GM12873 (cell line): ENCODE measurements at regions not wholly inside any gene's neighbourhood (a gene's known extent, or its start where the extent isn't known, plus 50 kb on each side); places are given as distances from the start of the nearest gene placed in this dataset.

Experiments used
- CTCF ChIP-seq: IDR thresholded peaks from 2 replicates; pipeline ENCODE4 v1.5.1; 2012; ENCODE audit warnings: low read depth, mild to moderate bottlenecking, moderate library complexity, low read length, control low read depth; ENCODE audit not compliant: insufficient read depth; ENCODE audit errors: missing control alignments

GRCh38 chr20:7432612-7433011 is 507.6 kb downstream of the HAO1 start:
- no peak for TF ChIP-seq CTCF

GRCh38 chr20:7437311-7437710 is 502.9 kb downstream of the HAO1 start:
- TF ChIP-seq CTCF, result no peak

GRCh38 chr20:7449269-7449668 is 491.0 kb downstream of the HAO1 start:
- TF ChIP-seq CTCF, result no peak

- no peak for TF ChIP-seq CTCF
These were observed 487.4 kb downstream of the HAO1 start for GRCh38 chr20:7452890-7453289.

- no peak for TF ChIP-seq CTCF
These were observed 486.2 kb downstream of the HAO1 start for GRCh38 chr20:7454047-7454446.

- TF ChIP-seq CTCF, result no peak
These were observed 481.8 kb downstream of the HAO1 start for GRCh38 chr20:7458459-7458858.

GRCh38 chr20:7459083-7459482 is 481.2 kb downstream of the HAO1 start:
- no peak for TF ChIP-seq CTCF

- TF ChIP-seq CTCF, result no peak
These were observed 477.0 kb downstream of the HAO1 start for GRCh38 chr20:7463290-7463689.
